Activated CD4-positive, alpha-beta memory T cell treated with anti-CD3 and anti-CD28 coated beads, Interleukin-2, amount 10 ng/mL, durations not matched to agents 7 days and 5 days (primary cell): ENCODE measurements at regions not wholly inside any gene's neighbourhood (a gene's known extent, or its start where the extent isn't known, plus 50 kb on each side); places are given as distances from the start of the nearest gene placed in this dataset.
"Not testable (repeated sequence)": the region's sequence is repeated elsewhere in the genome, so short reads cannot be mapped to it uniquely, and the experiment has no call there.

ENCODE experiments used
- CTCF ChIA-PET: fragments of 350-600 bp; sonication (Branson Sonifier 250); formaldehyde crosslinking; loops from one replicate; lab custom pipeline; 2021; ENCODE audit warnings: antibody characterized with exemption, inconsistent platforms; lab: Charles Lee
- POLR2A ChIA-PET: fragments of 350-600 bp; sonication (Branson Sonifier 250); formaldehyde crosslinking; loops from one replicate; lab custom pipeline; 2021; ENCODE audit warnings: antibody characterized with exemption; lab: Charles Lee
- DNase-seq: peaks from one replicate; pipeline ENCODE4 v3.0.0-alpha.2; 2020
- H3K27ac Mint-ChIP-seq: one replicate; pipeline ENCODE4 v1.8.0; 2021; ENCODE audit warnings: mild to moderate bottlenecking, mixed read lengths
- H3K27me3 Mint-ChIP-seq: one replicate; pipeline ENCODE4 v1.8.0; 2021; ENCODE audit warnings: mixed read lengths
- H3K36me3 Mint-ChIP-seq: one replicate; pipeline ENCODE4 v1.8.0; 2021; ENCODE audit warnings: low read depth, mixed read lengths
- H3K4me1 Mint-ChIP-seq: one replicate; pipeline ENCODE4 v1.8.0; 2021; ENCODE audit warnings: mixed read lengths
- H3K4me3 Mint-ChIP-seq: one replicate; pipeline ENCODE4 v1.8.0; 2021; ENCODE audit warnings: mild to moderate bottlenecking, mixed read lengths
- H3K9me3 Mint-ChIP-seq: one replicate; pipeline ENCODE4 v1.8.0; 2021; ENCODE audit warnings: mixed read lengths

DNA sequence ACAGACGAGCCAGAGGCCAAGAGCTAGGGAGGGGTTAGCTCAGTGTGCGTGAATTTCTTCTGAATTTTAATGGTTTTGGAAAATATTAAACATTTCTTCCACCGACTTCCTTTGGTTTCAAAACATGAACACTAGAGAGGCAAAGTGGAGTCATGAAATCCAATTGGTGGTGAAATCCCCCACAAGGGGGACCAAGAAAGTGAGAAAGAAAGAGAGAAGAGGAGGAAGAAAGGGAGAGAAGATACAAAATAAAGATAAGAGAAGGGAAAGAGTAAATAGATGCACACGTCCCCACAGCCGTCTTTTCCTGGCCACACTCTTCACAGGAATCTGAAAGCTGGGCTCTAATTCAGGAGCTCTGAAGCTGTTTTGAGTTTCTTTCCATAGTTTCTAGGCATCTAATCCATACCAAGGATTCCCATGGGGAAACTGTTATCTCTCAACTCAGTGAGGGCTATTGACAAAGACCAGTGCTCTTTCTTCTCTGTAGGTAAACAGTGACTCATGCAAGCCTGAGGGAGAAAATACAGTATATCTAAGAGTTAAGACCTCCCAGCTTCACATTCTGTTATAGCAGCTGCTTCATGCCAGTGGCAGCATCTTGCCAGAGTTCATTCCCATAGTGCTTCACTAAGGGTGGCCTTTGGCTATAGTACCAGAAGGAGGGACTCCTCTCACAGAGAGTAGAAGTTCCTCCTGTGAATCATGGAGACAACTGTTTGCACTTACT, 115.8 kb upstream of the LIFR start:
- no peak overlapping the region for H3K4me3 Mint-ChIP-seq
- ChIA-PET POLR2A (no interaction called here), CTCF (no interaction called here)
- H3K36me3 Mint-ChIP-seq: no peaks in the 10 kb centered on the region
- no peak overlapping the region for H3K27ac Mint-ChIP-seq
- H3K27me3 Mint-ChIP-seq: peaks cover 9% of the 10 kb centered on the region
- no peak for DNase-seq
- no peaks in the 10 kb centered on the region for H3K9me3 Mint-ChIP-seq
- no peaks in the 10 kb centered on the region for H3K4me1 Mint-ChIP-seq

DNA sequence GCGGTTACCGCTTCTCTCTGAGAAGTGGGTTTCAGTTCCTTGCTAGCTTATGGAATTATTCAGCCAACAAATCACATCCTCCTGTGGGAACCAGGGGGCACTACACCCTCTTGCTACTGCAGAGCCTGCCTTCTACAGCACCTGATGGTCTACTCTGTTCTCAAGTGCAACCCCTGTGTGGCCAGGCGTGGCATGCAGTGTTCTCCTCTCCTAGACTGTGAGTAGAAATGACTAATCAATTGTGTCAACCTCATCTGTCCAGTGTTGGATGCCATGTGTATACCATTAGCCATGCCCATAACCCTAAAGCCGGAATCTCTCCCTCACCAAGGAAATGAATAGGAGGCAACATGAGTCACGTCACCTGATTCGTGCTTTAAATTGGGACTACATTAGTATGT, 117.2 kb upstream of the LIFR start:
- ChIA-PET CTCF (no interaction called here), POLR2A (no interaction called here)
- Mint-ChIP-seq H3K27ac (no peak overlapping the region), H3K27me3 (peaks cover 9% of the 10 kb centered on the region), H3K4me3 (no peak overlapping the region), H3K4me1 (no peaks in the 10 kb centered on the region), H3K9me3 (no peaks in the 10 kb centered on the region), H3K36me3 (no peaks in the 10 kb centered on the region)
- no peak for DNase-seq

DNA sequence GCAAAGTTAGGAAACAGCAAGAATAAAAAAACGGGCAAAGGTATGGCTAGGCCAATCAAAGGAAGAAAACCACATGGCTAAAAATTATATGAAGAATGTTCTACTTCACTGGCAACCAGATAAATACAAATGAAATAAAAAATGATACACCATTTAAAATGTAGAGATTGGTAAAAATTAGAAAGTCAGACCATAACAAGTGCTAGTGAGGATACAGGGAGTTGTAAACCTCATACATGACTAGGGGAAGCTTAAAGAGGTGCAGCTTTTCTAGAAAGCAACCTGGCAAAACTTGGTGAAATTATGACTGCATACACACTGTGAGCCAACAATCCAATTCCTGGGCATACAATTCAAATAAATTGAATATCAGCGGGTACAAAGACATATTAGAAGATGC, 119.0 kb upstream of the LIFR start:
- H3K27ac Mint-ChIP-seq: no peak overlapping the region
- H3K4me1 Mint-ChIP-seq: no peaks in the 10 kb centered on the region
- no peak for DNase-seq
- no peak overlapping the region for H3K4me3 Mint-ChIP-seq
- POLR2A ChIA-PET: no interaction called here
- H3K9me3 Mint-ChIP-seq: no peaks in the 10 kb centered on the region
- CTCF ChIA-PET: no interaction called here
- peaks cover 9% of the 10 kb centered on the region for H3K27me3 Mint-ChIP-seq
- no peaks in the 10 kb centered on the region for H3K36me3 Mint-ChIP-seq

GRCh38 chr5:38677636-38678035, 121.2 kb upstream of the LIFR start:
- H3K9me3 Mint-ChIP-seq: no peaks in the 10 kb centered on the region
- H3K4me1 Mint-ChIP-seq: no peaks in the 10 kb centered on the region
- no peak overlapping the region for H3K4me3 Mint-ChIP-seq
- ChIA-PET CTCF (no interaction called here), POLR2A (no interaction called here)
- H3K36me3 Mint-ChIP-seq: no peaks in the 10 kb centered on the region
- DNase-seq: no peak
- no peak overlapping the region for H3K27ac Mint-ChIP-seq
- H3K27me3 Mint-ChIP-seq: peaks cover 12% of the 10 kb centered on the region

GRCh38 chr5:38678076-38678475, 121.6 kb upstream of the LIFR start:
- POLR2A ChIA-PET: no interaction called here
- no peak for DNase-seq
- no peaks in the 10 kb centered on the region for H3K4me1 Mint-ChIP-seq
- no peak overlapping the region for H3K4me3 Mint-ChIP-seq
- H3K9me3 Mint-ChIP-seq: no peaks in the 10 kb centered on the region
- no peaks in the 10 kb centered on the region for H3K36me3 Mint-ChIP-seq
- no peak overlapping the region for H3K27ac Mint-ChIP-seq
- peaks cover 14% of the 10 kb centered on the region for H3K27me3 Mint-ChIP-seq
- CTCF ChIA-PET: no interaction called here

- peaks cover 14% of the 10 kb centered on the region for H3K27me3 Mint-ChIP-seq
- H3K4me3 Mint-ChIP-seq, H3K27ac Mint-ChIP-seq, H3K36me3 Mint-ChIP-seq, H3K4me1 Mint-ChIP-seq, H3K9me3 Mint-ChIP-seq, DNase-seq, CTCF ChIA-PET, POLR2A ChIA-PET: not testable (repeated sequence)
Measured at GRCh38 chr5:38678697-38679096, 122.3 kb upstream of the LIFR start.

- Mint-ChIP-seq H3K4me1 (no peaks in the 10 kb centered on the region), H3K4me3 (no peak overlapping the region), H3K36me3 (no peaks in the 10 kb centered on the region), H3K27ac (no peak overlapping the region), H3K9me3 (no peaks in the 10 kb centered on the region), H3K27me3 (peaks cover 10% of the 10 kb centered on the region)
- DNase-seq: no peak
- CTCF ChIA-PET: interaction anchor here (0.9 to 2.1 kb wide), 2 partner anchors 101 to 239 kb away, joined by 3 to 7 read pairs; no protein-coding TSS in a partner anchor
- POLR2A ChIA-PET: no interaction called here
Measured at GRCh38 chr5:38680094-38680825, 123.8 kb upstream of the LIFR start.

DNA sequence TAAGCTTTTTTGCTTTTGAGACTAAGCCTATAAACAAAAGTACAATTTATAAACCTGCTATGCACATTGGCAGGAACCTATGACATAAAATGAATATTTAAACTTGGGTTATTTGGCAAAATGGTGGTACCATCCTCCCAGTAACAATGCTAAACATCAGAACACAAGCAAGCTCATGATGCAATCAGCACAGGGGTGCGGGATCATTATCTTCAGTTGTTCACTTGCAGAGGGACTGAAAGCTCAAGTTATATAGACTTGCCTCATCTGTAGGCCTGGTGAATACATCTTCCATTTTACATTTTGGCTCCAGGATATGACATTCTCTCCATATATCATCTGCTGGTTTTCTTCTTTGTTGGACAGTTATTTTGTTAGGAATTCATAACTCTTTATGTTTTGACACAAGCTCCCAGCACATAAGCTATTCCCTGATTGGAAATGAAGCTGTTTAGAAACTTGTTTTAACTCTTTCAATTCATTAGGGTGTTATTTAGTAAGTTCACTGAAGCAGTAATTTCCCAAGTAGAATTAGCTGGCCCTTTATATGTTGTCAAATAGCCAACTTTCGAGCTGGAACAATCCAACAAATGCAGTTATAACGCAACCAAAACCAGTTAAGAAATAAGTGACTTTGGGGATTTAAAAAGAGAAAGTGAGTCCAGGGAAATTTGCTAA, 124.7 kb upstream of the LIFR start:
- Mint-ChIP-seq H3K27ac (no peak overlapping the region), H3K4me3 (no peak overlapping the region), H3K9me3 (no peaks in the 10 kb centered on the region), H3K4me1 (no peaks in the 10 kb centered on the region), H3K27me3 (peaks cover 5% of the 10 kb centered on the region), H3K36me3 (no peaks in the 10 kb centered on the region)
- no peak for DNase-seq
- ChIA-PET CTCF (interaction anchor here (0.8 to 2.1 kb wide), 3 partner anchors 102 to 240 kb away, joined by 3 to 7 read pairs (median 3); no protein-coding TSS in a partner anchor), POLR2A (no interaction called here)

- ChIA-PET CTCF (interaction anchor here (2.1 kb wide), 1 partner anchor 240 kb away, joined by 7 read pairs; no protein-coding TSS in a partner anchor), POLR2A (no interaction called here)
- no peaks in the 10 kb centered on the region for H3K4me1 Mint-ChIP-seq
- no peak for DNase-seq
- H3K9me3 Mint-ChIP-seq: no peaks in the 10 kb centered on the region
- H3K36me3 Mint-ChIP-seq: no peaks in the 10 kb centered on the region
- H3K4me3 Mint-ChIP-seq: no peak overlapping the region
- no peak overlapping the region for H3K27ac Mint-ChIP-seq
- peaks cover 5% of the 10 kb centered on the region for H3K27me3 Mint-ChIP-seq
Measured at GRCh38 chr5:38681966-38682365, 125.5 kb upstream of the LIFR start.

DNA sequence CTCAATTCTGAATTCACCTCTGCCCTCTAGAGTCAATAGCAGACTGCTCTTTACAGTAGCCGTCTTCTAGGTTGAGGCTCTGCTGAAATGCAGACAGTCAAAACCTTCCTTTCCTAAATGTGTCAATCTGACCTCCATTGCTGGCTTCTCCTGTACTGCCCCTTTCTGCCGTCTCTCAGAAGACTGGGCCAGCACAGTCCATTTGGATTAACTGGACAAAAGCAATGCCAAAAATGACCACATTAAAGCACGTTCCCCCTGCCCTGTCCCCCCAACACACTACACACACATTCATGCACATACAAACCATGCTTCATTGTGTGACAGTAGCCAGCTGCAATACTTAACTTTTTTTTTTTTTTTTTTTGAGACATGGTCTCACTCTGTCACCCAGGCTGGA, 130.2 kb upstream of the LIFR start:
- DNase-seq: no peak
- H3K9me3 Mint-ChIP-seq: peaks cover 3% of the 10 kb centered on the region
- H3K27me3 Mint-ChIP-seq: peaks cover 8% of the 10 kb centered on the region
- no peak overlapping the region for H3K27ac Mint-ChIP-seq
- ChIA-PET CTCF (no interaction called here), POLR2A (no interaction called here)
- no peaks in the 10 kb centered on the region for H3K4me1 Mint-ChIP-seq
- H3K36me3 Mint-ChIP-seq: no peaks in the 10 kb centered on the region
- H3K4me3 Mint-ChIP-seq: no peak overlapping the region

DNA sequence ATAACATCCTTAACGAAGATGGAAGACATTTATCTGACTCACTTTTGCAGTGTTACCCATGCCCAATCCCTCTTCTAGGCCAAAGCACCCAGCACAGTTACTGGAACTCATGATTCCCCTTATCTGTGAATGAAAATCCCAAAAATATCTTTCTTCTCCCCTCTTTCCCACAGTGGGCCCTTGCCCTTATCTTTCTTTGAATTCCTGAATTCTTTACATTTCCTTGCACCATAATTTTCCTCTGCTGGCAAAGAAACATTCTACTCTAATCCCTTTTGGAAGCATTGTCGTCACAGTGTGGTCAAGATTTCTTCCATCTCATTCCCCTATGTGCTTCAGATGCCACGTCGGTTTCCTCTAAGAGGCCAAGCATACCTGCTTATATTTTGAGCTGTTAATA, 135.9 kb upstream of the LIFR start:
- Mint-ChIP-seq H3K27ac (no peak overlapping the region), H3K27me3 (peaks cover 9% of the 10 kb centered on the region), H3K4me1 (no peaks in the 10 kb centered on the region), H3K4me3 (no peak overlapping the region), H3K36me3 (no peaks in the 10 kb centered on the region), H3K9me3 (peaks cover 3% of the 10 kb centered on the region)
- ChIA-PET POLR2A (no interaction called here), CTCF (no interaction called here)
- no peak for DNase-seq

DNA sequence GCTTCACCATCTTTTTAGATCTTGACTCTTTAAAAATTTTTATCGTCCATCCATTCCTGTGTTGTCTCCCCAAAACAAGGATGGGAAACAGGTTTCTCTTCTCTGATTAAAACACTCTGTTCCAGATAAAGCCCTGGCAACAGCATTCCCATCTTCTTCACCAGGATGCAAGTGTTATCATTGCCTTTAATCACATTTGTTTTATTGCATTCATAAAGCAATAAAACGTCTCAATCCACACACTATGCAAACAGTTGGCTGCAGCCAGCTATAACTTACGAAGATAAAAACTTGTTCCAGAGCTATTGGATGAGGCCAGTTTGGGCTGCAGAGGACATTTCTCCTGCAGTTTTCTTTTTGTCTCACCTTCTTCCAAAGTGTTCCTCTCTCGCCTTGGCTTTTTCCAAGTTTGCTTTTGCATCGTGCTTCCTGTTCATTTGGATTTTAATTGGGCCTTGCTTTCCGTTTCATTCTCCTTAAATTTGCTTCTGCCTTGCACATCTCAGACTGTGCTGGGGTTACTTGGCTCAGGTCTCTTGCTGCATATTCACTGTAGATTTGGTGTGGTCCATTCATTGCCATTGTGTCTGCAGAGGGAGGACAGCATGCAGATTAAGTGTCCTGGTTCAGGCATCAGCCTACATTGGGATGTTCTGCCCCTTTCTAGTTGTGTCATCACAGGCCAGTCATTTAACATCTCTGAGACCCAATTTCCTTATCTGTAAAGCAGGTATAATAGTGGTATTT, 136.5 kb upstream of the LIFR start:
- CTCF ChIA-PET: no interaction called here
- H3K9me3 Mint-ChIP-seq: peaks cover 3% of the 10 kb centered on the region
- no peaks in the 10 kb centered on the region for H3K36me3 Mint-ChIP-seq
- H3K4me1 Mint-ChIP-seq: no peaks in the 10 kb centered on the region
- POLR2A ChIA-PET: no interaction called here
- H3K4me3 Mint-ChIP-seq: no peak overlapping the region
- DNase-seq: no peak
- H3K27ac Mint-ChIP-seq: no peak overlapping the region
- peaks cover 9% of the 10 kb centered on the region for H3K27me3 Mint-ChIP-seq
